Tibial nerve (tissue), 4 donors: ENCODE measurements at regions not wholly inside any gene's neighbourhood (a gene's known extent, or its start where the extent isn't known, plus 50 kb on each side); places are given as distances from the start of the nearest gene placed in this dataset.
"Not testable (repeated sequence)": the region's sequence is repeated elsewhere in the genome, so short reads cannot be mapped to it uniquely, and the experiment has no call there.

Source experiments
- DNase-seq, 2 donors: peaks; one replicate each; pipeline ENCODE4 v3.0.0-alpha.2; 2019; ENCODE audit warnings: low spot score in 2 of 2
- H3K27ac ChIP-seq, 4 donors: fragments of 200-600 bp; sonication (generic) in 3 of 4; one replicate each; pipeline ENCODE4 v1.5.1; 2017 to 2019; ENCODE audit warnings: mild to moderate bottlenecking in 1 of 4
- H3K27me3 ChIP-seq, 2 donors: fragments of 200-600 bp; sonication (generic) in 1 of 2; one replicate each; pipeline versions ENCODE4 v1.5.1 to v1.6.0; 2017 to 2019
- H3K36me3 ChIP-seq, 3 donors: fragments of 200-600 bp; sonication (generic); one replicate each; pipeline ENCODE4 v1.5.1; 2018 to 2019
- H3K4me1 ChIP-seq, 4 donors: fragments of 200-600 bp; sonication (generic) in 3 of 4; one replicate each; pipeline ENCODE4 v1.5.1; 2017 to 2019
- H3K4me3 ChIP-seq, 4 donors: fragments of 200-600 bp; sonication (generic) in 3 of 4; one replicate each; pipeline ENCODE4 v1.5.1; 2017 to 2019; ENCODE audit warnings: mild to moderate bottlenecking in 1 of 4, moderate library complexity in 1 of 4
- H3K9me3 ChIP-seq, 4 donors: fragments of 200-600 bp; sonication (generic) in 3 of 4; one replicate each; pipeline ENCODE4 v1.5.1; 2017 to 2019
- EP300 ChIP-seq, 2 donors: sonication (generic); formaldehyde crosslinking; IDR thresholded peaks; one replicate each; pipeline ENCODE4 v1.6.1; 2017; ENCODE audit warnings: antibody characterized with exemption in 2 of 2, mild to moderate bottlenecking in 1 of 2
- POLR2A ChIP-seq, 2 donors: fragments of 450-650 bp; IDR thresholded peaks; one replicate each; pipeline ENCODE4 v1.6.1; 2017; ENCODE audit warnings: antibody characterized with exemption in 2 of 2, mild to moderate bottlenecking in 2 of 2, moderate library complexity in 2 of 2
- WGBS, 2 donors: methylation state at CpG; one replicate each; pipeline ENCODE4 v1.1.5; 2018; 5-methylcytosine and 5-hydroxymethylcytosine counted together
- TF ChIP-seq, protein P1 (sequence below), 5 experiments: fragments of 200-600 bp in 3 of 5; fragments of 450-650 bp in 2 of 5; sonication (generic) in 3 of 5; IDR thresholded peaks; one replicate each; pipeline ENCODE4 v1.5.1; 2016 to 2019; ENCODE audit warnings: antibody characterized with exemption in 5 of 5, mild to moderate bottlenecking in 3 of 5, moderate library complexity in 2 of 5

DNA sequence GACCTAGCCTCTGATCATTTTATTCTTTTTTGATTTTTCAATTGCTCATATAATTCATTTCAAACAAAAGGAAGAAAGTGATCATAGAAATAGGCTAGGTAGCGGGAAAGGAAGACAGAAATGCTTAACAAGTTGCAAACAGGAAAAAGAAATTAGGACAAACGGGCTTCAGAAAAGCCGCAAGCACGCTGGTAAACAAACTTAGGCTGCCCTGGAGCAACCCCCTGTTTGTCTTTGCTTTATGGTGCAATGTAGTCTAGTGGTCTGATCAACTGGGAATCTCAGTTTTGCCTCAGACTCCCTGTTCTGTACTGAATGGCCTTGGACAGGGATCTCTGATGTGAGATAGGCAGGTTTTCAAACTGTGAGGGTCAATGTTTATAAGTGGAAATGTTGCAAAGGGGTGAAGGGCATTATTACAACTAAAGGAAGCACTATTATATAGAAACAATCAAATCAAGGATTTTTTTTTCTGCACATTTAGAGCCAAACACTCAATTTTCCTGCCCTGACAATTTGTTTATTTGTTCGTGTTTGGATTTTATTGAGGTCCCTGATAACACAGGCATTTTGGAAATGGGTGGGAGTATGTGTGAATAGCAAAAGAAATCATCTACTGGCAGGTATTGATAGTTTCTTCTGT lies 146.8 kb upstream of the NRIP1 start:
- no peaks in the 10 kb centered on the region for H3K9me3 ChIP-seq
- TF ChIP-seq, protein P1, sequence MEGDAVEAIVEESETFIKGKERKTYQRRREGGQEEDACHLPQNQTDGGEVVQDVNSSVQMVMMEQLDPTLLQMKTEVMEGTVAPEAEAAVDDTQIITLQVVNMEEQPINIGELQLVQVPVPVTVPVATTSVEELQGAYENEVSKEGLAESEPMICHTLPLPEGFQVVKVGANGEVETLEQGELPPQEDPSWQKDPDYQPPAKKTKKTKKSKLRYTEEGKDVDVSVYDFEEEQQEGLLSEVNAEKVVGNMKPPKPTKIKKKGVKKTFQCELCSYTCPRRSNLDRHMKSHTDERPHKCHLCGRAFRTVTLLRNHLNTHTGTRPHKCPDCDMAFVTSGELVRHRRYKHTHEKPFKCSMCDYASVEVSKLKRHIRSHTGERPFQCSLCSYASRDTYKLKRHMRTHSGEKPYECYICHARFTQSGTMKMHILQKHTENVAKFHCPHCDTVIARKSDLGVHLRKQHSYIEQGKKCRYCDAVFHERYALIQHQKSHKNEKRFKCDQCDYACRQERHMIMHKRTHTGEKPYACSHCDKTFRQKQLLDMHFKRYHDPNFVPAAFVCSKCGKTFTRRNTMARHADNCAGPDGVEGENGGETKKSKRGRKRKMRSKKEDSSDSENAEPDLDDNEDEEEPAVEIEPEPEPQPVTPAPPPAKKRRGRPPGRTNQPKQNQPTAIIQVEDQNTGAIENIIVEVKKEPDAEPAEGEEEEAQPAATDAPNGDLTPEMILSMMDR (IDR thresholded peaks at IDR 0.05) = no peak
- TF ChIP-seq POLR2A (IDR thresholded peaks at IDR 0.05) (no peak), EP300 (IDR thresholded peaks at IDR 0.05) (no peak)
- H3K27me3 ChIP-seq = no peaks in the 10 kb centered on the region
- H3K4me1 ChIP-seq = peaks cover 0 to 15% (median 0%) of the 10 kb centered on the region in 4 donors
- H3K36me3 ChIP-seq = no peaks in the 10 kb centered on the region
- H3K4me3 ChIP-seq = no peak overlapping the region
- 55 to 72% methylated on average over 5 of the region's 5 CpGs for WGBS, 2 donors
- no peak overlapping the region for H3K27ac ChIP-seq
- no peak for DNase-seq

DNA sequence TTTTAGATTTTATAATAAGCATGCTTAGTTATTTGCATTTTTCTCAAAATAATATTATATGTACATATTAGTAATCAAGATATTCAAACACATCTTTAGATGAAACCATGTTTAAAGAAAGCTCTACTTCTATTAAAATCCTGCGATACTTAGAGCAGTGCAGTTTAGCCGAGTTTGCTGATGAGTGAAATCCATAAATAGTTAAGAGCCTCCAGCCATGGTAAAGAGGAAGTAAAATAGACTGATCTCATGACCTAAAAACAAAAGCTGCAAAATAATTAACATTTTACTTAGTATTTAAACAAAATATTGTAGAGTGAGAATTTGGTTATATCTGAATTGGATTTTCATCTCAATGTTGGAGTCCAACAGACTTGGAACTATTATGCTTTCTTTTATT lies 147.4 kb upstream of the NRIP1 start:
- Histone ChIP-seq H3K27ac (no peak overlapping the region), H3K4me1 (peaks cover 0 to 15% (median 0%) of the 10 kb centered on the region in 4 donors), H3K4me3 (no peak overlapping the region), H3K27me3 (no peaks in the 10 kb centered on the region), H3K9me3 (no peaks in the 10 kb centered on the region), H3K36me3 (no peaks in the 10 kb centered on the region)
- WGBS, 2 donors = 73 to 79% methylated on average over 2 of the region's 2 CpGs
- DNase-seq = no peak
- TF ChIP-seq POLR2A (IDR thresholded peaks at IDR 0.05) (no peak), EP300 (IDR thresholded peaks at IDR 0.05) (no peak)
- TF ChIP-seq, protein P1 (IDR thresholded peaks at IDR 0.05) = no peak

DNA sequence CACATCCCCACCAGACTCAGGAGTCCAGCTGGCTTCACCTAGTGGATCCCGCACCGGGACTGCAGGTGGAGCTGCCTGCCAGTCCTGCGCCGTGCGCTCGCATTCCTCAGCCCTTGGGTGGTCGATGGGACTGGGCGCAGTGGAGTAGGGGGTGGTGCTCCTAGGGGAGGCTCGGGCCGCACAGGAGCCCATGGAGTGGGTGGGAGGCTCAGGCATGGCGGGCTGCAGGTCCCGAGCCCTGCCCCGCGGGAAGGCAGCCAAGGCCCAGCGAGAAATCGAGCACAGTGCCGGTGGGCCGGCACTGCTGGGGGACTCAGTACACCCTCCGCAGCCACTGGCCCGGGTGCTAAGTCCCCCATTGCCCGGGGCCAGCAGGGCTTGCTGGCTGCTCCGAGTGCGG lies 153.7 kb upstream of the NRIP1 start:
- not testable (repeated sequence) for H3K36me3 ChIP-seq, H3K27ac ChIP-seq, DNase-seq, H3K27me3 ChIP-seq, H3K4me3 ChIP-seq, H3K9me3 ChIP-seq
- H3K4me1 ChIP-seq = peaks cover 0 to 14% (median 0%) of the 10 kb centered on the region in 4 donors
- 93% methylated on average over 6 of the region's 23 CpGs; no CpG with 5 or more reads in 1 of the 2 donors for WGBS, 2 donors

DNA sequence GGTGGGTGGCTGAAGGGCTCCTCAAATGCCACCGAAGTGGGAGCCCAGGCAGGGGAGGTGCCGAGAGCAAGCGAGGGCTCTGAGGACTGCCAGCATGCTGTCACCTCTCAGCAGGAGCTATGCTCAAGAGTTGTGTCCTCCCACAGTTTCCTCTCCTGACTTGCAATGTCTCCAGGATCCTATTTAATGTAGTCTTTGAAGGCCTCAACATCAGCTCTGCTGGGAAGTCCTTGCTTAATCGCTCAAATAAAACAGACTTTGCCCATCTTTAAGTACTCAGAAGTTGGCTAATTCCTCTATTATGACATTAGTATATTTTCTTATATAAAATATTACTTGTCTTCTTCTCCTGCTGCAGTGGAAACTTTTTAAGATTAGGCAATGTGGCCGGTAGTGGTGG lies 154.2 kb upstream of the NRIP1 start:
- H3K36me3 ChIP-seq = no peaks in the 10 kb centered on the region
- no peak for DNase-seq
- TF ChIP-seq POLR2A (IDR thresholded peaks at IDR 0.05) (no peak), EP300 (IDR thresholded peaks at IDR 0.05) (no peak)
- TF ChIP-seq, protein P1 (IDR thresholded peaks at IDR 0.05) = no peak
- no peaks in the 10 kb centered on the region for H3K9me3 ChIP-seq
- H3K27ac ChIP-seq = no peak overlapping the region
- 81 to 93% methylated on average over 2 to 5 of the region's 5 CpGs for WGBS, 2 donors
- no peak overlapping the region for H3K4me3 ChIP-seq
- H3K27me3 ChIP-seq = no peaks in the 10 kb centered on the region
- peaks cover 0 to 14% (median 0%) of the 10 kb centered on the region in 4 donors for H3K4me1 ChIP-seq

DNA sequence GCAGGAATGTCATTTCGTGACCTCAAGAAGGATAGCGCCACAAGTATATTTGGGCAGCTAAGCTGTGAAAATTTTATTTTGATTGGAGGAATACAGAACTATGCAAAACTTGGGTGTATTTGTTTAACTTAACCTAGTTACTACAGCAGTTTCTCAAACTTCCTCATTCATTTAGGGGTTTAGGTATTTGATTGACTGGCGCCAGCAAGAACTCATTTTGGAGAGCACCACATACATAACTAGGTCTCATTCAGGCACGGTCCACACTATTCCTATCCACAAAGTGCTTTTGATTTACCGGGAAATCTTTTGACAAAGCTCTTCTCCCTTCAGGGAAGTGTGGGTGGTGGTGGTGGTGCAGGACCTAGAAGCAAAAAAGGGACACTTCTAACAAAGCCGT lies 155.1 kb upstream of the NRIP1 start:
- Histone ChIP-seq H3K4me1 (peaks cover 0 to 14% (median 0%) of the 10 kb centered on the region in 4 donors), H3K36me3 (no peaks in the 10 kb centered on the region), H3K27me3 (no peaks in the 10 kb centered on the region), H3K27ac (no peak overlapping the region), H3K9me3 (no peaks in the 10 kb centered on the region), H3K4me3 (no peak overlapping the region)
- DNase-seq = no peak
- TF ChIP-seq, protein P1 (IDR thresholded peaks at IDR 0.05) = no peak
- no peak for TF ChIP-seq POLR2A (IDR thresholded peaks at IDR 0.05)
- WGBS, 2 donors = 60 to 64% methylated on average over 6 of the region's 6 CpGs
